ENCODE measurements at regions not wholly inside any gene's neighbourhood (a gene's known extent, or its start where the extent isn't known, plus 50 kb on each side); places are given as distances from the start of the nearest gene placed in this dataset.
"Not testable (repeated sequence)": the region's sequence is repeated elsewhere in the genome, so short reads cannot be mapped to it uniquely, and the experiment has no call there.

DNA sequence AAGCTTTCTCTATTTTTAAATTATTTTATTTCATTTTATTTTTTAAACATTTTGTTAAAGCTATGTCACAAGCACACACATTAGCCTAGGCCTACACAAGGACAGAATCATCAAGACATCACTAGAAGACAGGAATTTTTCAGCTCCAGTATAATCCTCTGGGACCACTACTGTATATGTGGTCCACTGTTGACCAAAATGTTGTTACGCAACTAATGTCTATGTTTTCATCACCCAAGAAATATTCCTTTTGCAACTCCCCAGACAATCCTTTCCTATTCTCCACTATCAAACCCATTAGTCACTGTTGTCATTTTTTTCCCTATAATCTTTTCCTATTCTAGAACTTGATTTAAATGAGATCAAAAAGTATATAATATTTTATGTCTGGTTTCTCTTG is 2371.7 kb upstream of the C9orf72 start:
- no peak for DNase-seq

- no peak for DNase-seq
Observed at GRCh38 chr9:29958469-29958868, 2385.2 kb upstream of the C9orf72 start.

GRCh38 chr9:29965834-29966233 is 2392.6 kb upstream of the C9orf72 start:
- no peak for DNase-seq

DNA sequence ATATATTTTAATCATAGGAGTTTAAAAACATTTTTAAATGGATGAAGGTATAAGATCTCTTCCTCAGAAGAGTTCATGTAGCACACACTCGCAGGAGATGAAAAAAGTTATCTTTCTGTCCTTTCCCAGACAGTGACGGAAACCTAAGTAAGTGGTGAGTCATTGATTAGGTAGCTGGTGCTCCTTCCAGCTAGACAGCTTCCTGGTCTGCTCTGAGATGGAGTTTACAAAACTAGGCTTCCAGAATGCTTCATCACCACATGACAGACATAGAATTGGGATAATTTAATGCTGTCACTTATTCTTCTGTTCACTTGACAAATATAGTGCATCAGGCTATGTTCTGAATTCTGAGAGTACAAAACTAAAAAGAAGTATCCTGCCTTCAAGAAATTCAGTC is 2393.0 kb upstream of the C9orf72 start:
- no peak for DNase-seq

DNA sequence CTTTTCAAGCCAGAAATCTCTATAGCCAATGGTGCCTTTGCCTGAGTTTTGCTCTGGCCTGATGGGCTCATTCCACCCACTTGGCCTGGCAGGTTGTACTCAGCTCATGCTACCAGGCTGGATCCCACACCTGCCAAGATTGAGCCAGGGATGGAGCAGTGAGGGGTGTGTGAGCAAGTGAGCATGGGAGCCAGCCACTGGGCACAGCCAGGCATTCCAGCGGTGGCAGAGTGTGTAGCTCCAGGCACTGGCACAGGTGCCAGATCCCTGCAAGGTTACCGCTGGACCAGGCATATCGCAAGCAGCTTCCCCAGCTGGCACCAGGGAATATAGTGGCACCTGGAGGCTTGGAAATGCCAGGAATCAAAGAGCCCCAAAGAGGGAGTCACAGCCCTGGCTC is 2395.6 kb upstream of the C9orf72 start:
- DNase-seq, result no peak

DNA sequence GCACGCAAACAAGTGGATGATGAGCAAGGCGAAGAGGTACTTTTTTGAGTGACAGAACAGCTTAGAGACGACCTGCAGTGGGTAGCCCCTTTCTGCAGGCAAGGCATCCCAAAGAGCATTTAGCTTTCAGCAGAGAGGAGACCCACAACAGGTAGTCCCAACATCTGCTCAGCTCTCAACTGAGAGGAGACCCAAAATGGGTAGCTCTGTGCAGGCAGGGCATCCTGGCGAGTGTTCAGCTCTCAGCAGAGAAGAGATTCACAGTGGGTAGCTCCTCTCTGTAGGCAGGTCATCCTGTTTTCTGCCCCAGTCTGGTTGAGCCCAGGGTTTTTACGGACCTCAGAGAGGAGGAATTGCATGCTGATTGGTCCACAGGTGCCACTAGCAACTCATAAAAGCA is 2396.1 kb upstream of the C9orf72 start:
- DNase-seq, result no peak

DNA sequence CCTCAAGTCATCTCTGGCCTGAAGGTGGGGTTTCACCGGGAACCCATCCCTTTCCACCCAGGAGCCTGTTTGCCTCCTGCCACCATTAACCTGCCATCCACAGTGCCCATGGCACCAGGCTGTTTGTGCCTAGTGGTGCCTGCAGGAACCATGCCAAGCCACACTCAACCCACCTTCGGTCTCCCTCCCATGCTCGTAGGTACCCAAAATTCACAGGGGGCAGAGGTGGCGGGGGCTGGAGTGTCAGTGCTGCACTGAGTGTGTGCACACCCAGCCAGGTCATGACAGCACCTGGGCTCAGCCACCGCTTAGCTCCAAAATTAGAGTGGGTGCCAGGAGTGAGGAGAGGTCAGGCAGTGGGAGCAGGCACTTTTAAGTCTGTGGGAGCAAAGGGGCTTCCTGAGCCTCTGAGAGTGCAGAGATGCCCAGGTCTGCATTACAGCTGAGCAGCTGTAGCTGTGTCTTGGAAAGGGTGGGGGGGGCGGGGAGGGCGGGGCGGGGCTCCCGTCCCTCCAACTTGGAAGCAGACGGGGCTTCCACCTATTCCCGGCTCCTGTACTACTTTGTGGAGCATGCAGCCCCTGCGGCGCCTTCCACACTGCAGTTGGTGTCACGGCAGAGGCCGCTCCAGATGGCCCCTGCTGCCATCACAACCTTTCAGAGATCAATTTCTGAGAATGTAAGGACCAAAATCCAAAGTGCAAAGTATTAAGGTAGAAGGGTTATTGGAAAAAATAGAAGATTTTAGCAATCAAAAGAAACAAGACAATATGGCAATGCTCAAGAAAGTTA is 2396.8 kb upstream of the C9orf72 start:
- DNase-seq, result no peak

- DNase-seq, result no peak
Observed at GRCh38 chr9:29974197-29974596, 2400.9 kb upstream of the C9orf72 start.

DNA sequence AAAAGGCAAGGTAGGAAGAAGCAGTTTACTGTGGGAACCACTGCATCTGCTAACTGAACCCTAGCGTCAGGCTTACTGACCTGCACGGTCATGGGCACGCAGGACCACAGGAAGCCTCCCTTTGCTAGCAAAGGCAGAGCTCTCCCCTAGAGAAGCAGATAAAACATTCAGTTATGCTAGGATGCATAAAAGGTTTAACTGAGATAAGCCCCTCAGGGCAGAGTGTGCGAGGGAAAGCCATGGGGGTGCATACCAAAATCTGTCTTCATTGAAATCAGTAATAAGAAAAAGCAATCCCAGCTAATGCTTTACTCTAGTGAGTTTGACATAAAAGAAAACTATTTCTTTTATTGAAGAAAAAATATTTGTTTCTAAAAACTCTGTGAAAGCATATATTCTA is 2403.7 kb upstream of the C9orf72 start:
- DNase-seq, result no peak

DNA sequence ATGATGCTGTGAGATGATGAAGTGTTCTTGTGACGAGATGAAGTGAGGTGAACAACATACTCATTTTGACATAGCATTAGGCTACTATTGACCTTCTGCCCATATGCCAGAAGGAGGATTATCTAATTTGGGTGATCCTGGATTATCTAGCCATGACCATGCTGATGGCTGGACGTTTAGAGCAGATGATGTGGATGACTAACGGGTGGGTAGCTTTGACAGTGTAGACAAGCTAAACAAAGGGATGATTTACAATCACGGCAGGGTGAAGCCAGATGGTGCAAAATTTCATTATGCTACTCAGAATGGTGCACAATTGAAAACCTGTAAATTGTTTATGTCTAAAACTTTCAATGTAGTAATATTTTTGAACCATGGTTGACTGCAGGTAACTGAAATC is 2403.4 kb upstream of the ACO1 start:
- no peak for DNase-seq

DNA sequence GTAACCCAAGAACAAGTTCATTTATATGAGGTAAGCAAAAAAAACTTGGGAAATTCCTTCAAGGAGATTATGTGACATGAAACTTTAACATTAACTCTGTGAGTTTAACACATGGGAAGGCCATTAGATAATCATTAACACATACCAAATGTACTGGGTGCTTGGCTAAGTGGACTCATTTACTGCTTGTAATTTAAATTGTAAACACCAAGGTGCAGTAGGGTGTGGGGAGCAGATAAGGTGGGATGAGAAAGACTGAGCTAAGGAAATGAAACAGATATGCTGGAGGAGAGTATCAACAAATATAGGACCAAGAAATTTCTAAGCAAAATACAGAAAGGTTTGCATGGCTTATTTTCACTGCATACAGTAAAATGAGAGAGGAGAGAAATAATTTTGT is 2384.8 kb upstream of the ACO1 start:
- no peak for DNase-seq

- no peak for DNase-seq
Observed at GRCh38 chr9:30010691-30011090, 2373.8 kb upstream of the ACO1 start.

DNA sequence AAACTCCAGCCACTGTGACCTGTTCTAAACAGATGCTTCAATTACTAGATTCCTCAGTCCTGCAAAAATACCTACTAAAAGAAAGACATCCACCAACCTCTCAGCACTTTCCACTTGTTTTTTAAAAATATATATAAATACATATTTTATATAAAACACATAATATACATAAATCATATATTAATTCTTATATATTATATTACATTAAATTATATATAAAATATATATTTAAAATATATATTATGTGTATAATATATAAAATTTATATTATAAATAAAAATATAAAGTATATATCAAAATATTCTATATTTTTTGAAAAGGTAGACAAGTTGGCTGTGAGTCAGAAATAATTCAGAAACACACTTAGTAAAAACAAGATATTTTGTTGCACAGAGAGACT is 2371.8 kb upstream of the ACO1 start:
- DNase-seq, result no peak

- no peak for DNase-seq
Observed at GRCh38 chr9:30015073-30015472, 2369.4 kb upstream of the ACO1 start.

GRCh38 chr9:30020161-30020560 is 2364.3 kb upstream of the ACO1 start:
- no peak for DNase-seq

DNA sequence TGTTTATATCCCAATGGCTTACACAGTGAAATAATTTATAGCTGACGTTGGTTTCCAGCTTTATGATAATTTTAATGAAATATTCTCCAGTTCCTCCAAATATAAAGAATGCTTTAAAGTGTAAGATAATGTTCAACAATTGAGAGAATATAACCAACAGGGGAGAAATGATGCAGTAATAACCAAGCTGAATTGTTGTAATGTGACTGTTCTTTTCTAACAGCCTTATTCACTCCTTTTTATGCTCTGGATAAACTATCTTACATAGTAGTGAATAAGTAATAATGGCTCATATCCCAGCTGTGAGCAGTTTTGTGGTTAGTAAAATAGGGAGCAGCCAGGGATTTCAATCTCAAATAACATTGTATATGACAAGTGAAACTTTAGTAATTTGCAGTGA is 2348.7 kb upstream of the ACO1 start:
- no peak for DNase-seq

- DNase-seq, result no peak
Observed at GRCh38 chr9:30036558-30036957, 2347.9 kb upstream of the ACO1 start.

- no peak for DNase-seq
Observed at GRCh38 chr9:30039712-30040111, 2344.7 kb upstream of the ACO1 start.

GRCh38 chr9:30048396-30048795 is 2336.0 kb upstream of the ACO1 start:
- no peak for DNase-seq

DNA sequence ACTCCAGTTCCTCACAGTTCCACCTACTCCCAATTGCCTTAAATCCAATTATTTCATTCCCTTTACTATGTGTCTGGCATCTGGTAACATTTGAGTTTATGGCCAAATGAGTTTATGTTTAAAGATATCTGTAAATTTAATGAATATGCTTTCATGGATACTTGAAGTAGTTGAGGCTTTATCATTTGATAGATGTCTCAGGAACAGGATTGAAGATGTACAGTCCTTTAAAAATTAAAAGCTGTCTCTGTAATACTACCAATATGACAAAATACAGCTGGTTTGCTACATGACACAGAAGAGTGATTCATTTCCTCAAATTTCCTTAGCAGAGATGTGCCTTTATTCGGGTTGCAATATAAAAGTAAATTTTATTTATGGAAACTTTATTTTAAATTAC is 2326.0 kb upstream of the ACO1 start:
- DNase-seq, result no peak

DNA sequence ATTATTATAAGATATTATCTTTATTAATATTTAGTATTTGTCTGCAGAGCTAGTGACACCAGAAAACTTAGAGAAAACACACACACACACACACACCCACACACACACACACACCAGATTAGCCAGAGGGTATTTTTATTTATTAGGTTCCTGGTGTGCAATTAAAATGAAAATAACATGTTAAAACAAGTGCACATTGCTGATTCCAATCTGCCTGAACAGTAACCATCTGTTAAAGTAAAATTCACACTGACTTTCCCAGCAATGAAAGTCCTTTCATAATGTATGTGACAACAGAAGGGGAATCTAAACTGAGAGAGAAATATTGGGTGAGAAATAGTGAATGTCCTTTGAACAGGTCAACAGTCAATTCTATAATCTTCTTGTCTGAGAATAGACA is 2323.5 kb upstream of the ACO1 start:
- DNase-seq, result no peak

GRCh38 chr9:30065888-30066287 is 2318.6 kb upstream of the ACO1 start:
- DNase-seq, result no peak

DNA sequence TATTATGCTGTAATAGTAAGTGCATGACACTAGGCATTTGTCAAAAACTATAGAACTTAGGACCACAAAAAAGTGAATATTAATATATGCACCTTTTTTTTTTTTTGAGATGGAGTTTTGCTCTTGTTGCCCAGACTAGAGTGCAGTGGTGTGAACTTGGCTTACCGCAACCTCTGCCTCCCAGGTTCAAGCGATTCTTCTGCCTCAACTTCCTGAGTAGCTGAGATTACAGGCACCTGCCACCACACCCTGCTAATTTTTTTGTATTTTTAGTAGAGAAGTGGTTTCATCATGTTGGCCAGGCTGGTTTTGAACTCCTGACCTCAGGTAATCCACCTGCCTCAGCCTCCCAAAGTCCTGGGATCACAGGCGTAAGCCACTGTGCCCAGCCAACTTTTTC is 2315.2 kb upstream of the ACO1 start:
- not testable (repeated sequence) for DNase-seq

- DNase-seq, result no peak
Observed at GRCh38 chr9:30075022-30075421, 2309.4 kb upstream of the ACO1 start.

DNA sequence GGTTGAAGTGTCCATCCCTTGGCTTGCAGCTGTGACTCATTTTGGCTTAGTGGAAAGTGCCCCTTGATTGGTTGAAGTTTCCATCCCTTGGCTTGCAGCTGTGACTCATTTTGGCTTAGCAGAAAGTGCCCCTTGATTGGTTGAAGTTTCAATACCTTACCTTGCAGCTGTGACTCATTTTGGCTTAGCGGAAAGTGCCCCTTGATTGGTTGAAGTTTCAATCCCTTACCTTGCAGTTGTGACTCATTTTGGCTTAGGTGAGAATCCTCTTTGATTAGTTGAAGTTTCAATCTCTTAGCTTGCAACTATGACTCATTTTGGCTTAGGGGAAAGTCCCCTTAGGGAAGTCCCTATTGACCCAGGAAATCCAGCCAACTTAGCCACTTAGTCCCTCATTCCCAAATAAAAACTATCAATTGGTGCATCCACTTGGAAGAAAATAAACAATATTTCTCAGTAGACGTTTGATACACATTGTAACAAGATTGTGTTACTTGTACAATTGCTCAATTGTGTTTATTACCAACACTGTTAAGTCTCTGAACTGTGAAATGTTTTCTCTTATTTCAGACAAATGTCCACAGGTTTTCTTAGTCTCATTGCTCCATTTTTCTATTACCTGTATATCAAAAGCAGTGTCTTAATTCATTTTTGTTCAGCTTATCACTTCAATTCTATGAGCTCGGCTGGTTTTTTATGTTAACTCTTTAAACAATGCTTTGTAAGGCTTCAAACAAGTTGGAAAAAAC is 2308.8 kb upstream of the ACO1 start:
- no peak for DNase-seq
